Endothelial cell of umbilical vein (primary cell): ENCODE measurements at regions not wholly inside any gene's neighbourhood (a gene's known extent, or its start where the extent isn't known, plus 50 kb on each side); places are given as distances from the start of the nearest gene placed in this dataset.

Experiments
- BruUV-seq: library from RNA; stranded (reverse); fragments of 400-500 nt; replicated peaks from 2 replicates; lab custom pipeline; 2021; lab: Mats Ljungman, UMichigan
- CTCF ChIA-PET: fragments of 300-600, 350-600 bp; sonication (Branson Sonifier 250); formaldehyde crosslinking; loops from one replicate; lab custom pipeline; 2021; ENCODE audit warnings: antibody characterized with exemption, inconsistent platforms; lab: Charles Lee
- POLR2A ChIA-PET: fragments of 300-600, 350-600 bp; sonication (Branson Sonifier 250); formaldehyde crosslinking; loops from one replicate; lab custom pipeline; 2021; ENCODE audit warnings: antibody characterized with exemption, inconsistent platforms; lab: Charles Lee
- DNase-seq: peaks from one replicate; pipeline ENCODE4 v3.0.0-alpha.2; 2011; ENCODE audit warnings: low read depth, low spot score
- FAIRE-seq: peaks from 2 replicates; lab custom pipeline; 2011; peaks lifted over from hg19 to GRCh38; lab: Jason Lieb, UNC
- H2AFZ ChIP-seq: 2 replicates; pipeline ENCODE4 v1.6.0; 2012; ENCODE audit warnings: low read depth, low read length, control low read depth, inconsistent platforms
- H3K27ac ChIP-seq: 2 replicates; pipeline ENCODE4 v1.5.1; 2011; ENCODE audit warnings: low read depth, mild to moderate bottlenecking, control low read depth, low read length, moderate library complexity; ENCODE audit not compliant: insufficient read depth
- H3K27me3 ChIP-seq, 2 experiments: 2 replicates each; pipeline versions ENCODE4 v1.6.0 to v1.6.1; 2011; ENCODE audit warnings: low read length in 2 of 2, mixed read lengths in 1 of 2; ENCODE audit not compliant: control insufficient read depth in 2 of 2, insufficient read depth in 2 of 2
- H3K36me3 ChIP-seq, 2 experiments: 2 replicates in 1 of 2; 3 replicates in 1 of 2; pipeline ENCODE4 v1.5.1; 2011; ENCODE audit warnings: low read length in 2 of 2, mild to moderate bottlenecking in 1 of 2, moderate library complexity in 1 of 2; ENCODE audit not compliant: control insufficient read depth in 2 of 2, insufficient read depth in 2 of 2; ENCODE audit errors: extremely low read depth in 1 of 2
- H3K4me1 ChIP-seq: 3 replicates; pipeline ENCODE4 v1.5.1; 2011; ENCODE audit warnings: mild to moderate bottlenecking, low read length; ENCODE audit not compliant: control insufficient read depth, insufficient read depth; ENCODE audit errors: extremely low read depth
- H3K4me2 ChIP-seq: 2 replicates; pipeline ENCODE4 v1.6.1; 2011; ENCODE audit warnings: low read length, control low read depth, mixed read lengths; ENCODE audit not compliant: insufficient read depth
- H3K4me3 ChIP-seq, 3 experiments: fragments of 200-600 bp in 1 of 3; sonication (generic), shearing (Covaris generic) in 1 of 3; replicated peaks in 1 of 3; 2 replicates each; pipeline ENCODE4 v1.5.1; 2011 to 2016; ENCODE audit warnings: control low read depth in 3 of 3, low read length in 3 of 3, mild to moderate bottlenecking in 2 of 3, inconsistent platforms in 1 of 3, low read depth in 1 of 3, moderate library complexity in 1 of 3; ENCODE audit not compliant: insufficient read depth in 1 of 3
- H3K79me2 ChIP-seq: 2 replicates; pipeline ENCODE4 v1.6.0; 2012; ENCODE audit warnings: low read length, inconsistent platforms; ENCODE audit not compliant: control insufficient read depth, insufficient read depth
- H3K9ac ChIP-seq: replicated peaks from 2 replicates; pipeline ENCODE3; 2011; ENCODE audit warnings: low read length, control low read depth; ENCODE audit not compliant: insufficient read depth; ENCODE audit errors: extremely low read depth
- H3K9me1 ChIP-seq: replicated peaks from 3 replicates; pipeline ENCODE4 v1.6.0; 2011; ENCODE audit warnings: mild to moderate bottlenecking, low read length; ENCODE audit not compliant: control insufficient read depth, insufficient read depth; ENCODE audit errors: extremely low read depth
- H3K9me3 ChIP-seq: replicated peaks from 2 replicates; pipeline ENCODE4 v1.5.1; 2012; ENCODE audit warnings: low read length, inconsistent platforms; ENCODE audit not compliant: control insufficient read depth, insufficient read depth
- H4K20me1 ChIP-seq: replicated peaks from 2 replicates; pipeline ENCODE3; 2011; ENCODE audit warnings: mild to moderate bottlenecking, low read length; ENCODE audit not compliant: control insufficient read depth, insufficient read depth; ENCODE audit errors: extremely low read depth
- FOS ChIP-seq: IDR thresholded peaks from 2 replicates; pipeline ENCODE4 v1.6.1; 2011; ENCODE audit warnings: mild to moderate bottlenecking, low read length, moderate library complexity, borderline replicate concordance; ENCODE audit not compliant: insufficient read depth
- MYC ChIP-seq: IDR thresholded peaks from one replicate; pipeline ENCODE4 v1.6.1; 2011; ENCODE audit warnings: mild to moderate bottlenecking, low read depth, low read length
- POLR2A ChIP-seq: IDR thresholded peaks from 2 replicates; pipeline ENCODE4 v1.6.1; 2012; ENCODE audit warnings: low read depth, mild to moderate bottlenecking, control low read depth, low read length
- dilution Hi-C: fragments of 300-500 bp; cut with MboI; formaldehyde crosslinking; loops from one replicate; pipeline ENCODE4 v1.15.0; 2019; ENCODE audit warnings: low sequenced_read_pairs; ENCODE audit not compliant: extremely low pct_ligation_motif_present
- intact Hi-C: fragments of 100-400 bp; cut with micrococcal nuclease; formaldehyde crosslinking; loops from one replicate; pipeline ENCODE4 v1.10.0; 2022

GRCh38 chr13:84279166-84279565, 396.9 kb upstream of the SLITRK1 start:
- no peaks in the 10 kb centered on the region for H3K79me2 ChIP-seq
- BruUV-seq = no TSS peak
- DNase-seq (no peak), FAIRE-seq (no peak)
- no peaks in the 10 kb centered on the region for H3K9me1 ChIP-seq
- H3K4me1 ChIP-seq = no peaks in the 10 kb centered on the region
- no peak overlapping the region for H2AFZ ChIP-seq
- H3K9ac ChIP-seq = no peak overlapping the region
- H3K9me3 ChIP-seq = peaks cover 6% of the 10 kb centered on the region
- H3K4me2 ChIP-seq = no peak overlapping the region
- ChIA-PET CTCF (no interaction called here), POLR2A (no interaction called here)
- dilution Hi-C loops (no loop called here), intact Hi-C loops (no loop called here)
- no peaks in the 10 kb centered on the region for H4K20me1 ChIP-seq
- H3K27me3 ChIP-seq = no peaks in the 10 kb centered on the region
- no peaks in the 10 kb centered on the region for H3K36me3 ChIP-seq
- no peak for TF ChIP-seq FOS
- no peak for TF ChIP-seq POLR2A
- no peak overlapping the region for H3K4me3 ChIP-seq
- no peak overlapping the region for H3K27ac ChIP-seq

- no peaks in the 10 kb centered on the region for H3K36me3 ChIP-seq
- no peaks in the 10 kb centered on the region for H4K20me1 ChIP-seq
- H3K9me1 ChIP-seq = no peaks in the 10 kb centered on the region
- ChIA-PET POLR2A (no interaction called here), CTCF (no interaction called here)
- H3K27ac ChIP-seq = no peak overlapping the region
- no peaks in the 10 kb centered on the region for H3K9me3 ChIP-seq
- FAIRE-seq = no peak
- no peak for DNase-seq
- intact Hi-C loops (no loop called here), dilution Hi-C loops (no loop called here)
- BruUV-seq = no TSS peak
- no peaks in the 10 kb centered on the region for H3K27me3 ChIP-seq
- no peak overlapping the region for H3K4me2 ChIP-seq
- H3K4me1 ChIP-seq = no peaks in the 10 kb centered on the region
- no peak for TF ChIP-seq MYC
- no peak overlapping the region for H3K9ac ChIP-seq
- no peak overlapping the region for H2AFZ ChIP-seq
- no peaks in the 10 kb centered on the region for H3K79me2 ChIP-seq
- no peak overlapping the region for H3K4me3 ChIP-seq
Observed at GRCh38 chr13:84272877-84273562, 390.7 kb upstream of the SLITRK1 start.
